ENCODE measurements at regions not wholly inside any gene's neighbourhood (a gene's known extent, or its start where the extent isn't known, plus 50 kb on each side); places are given as distances from the start of the nearest gene placed in this dataset.
A peak's percentile ranks its signal among the peaks of the same experiment; 100 is the strongest.

GRCh38 chr5:124936626-124936933, 190.1 kb upstream of the ZNF608 start (continued):
- TF ChIP-seq BCLAF1 (IDR thresholded peaks at IDR 0.05) (no peak), TAF1 (IDR thresholded peaks at IDR 0.05; ENCODE audit: borderline replicate concordance, low read depth, low read length) (no peak), CHD1 (IDR thresholded peaks at IDR 0.05; ENCODE audit: low read depth, low read length) (no peak), IKZF2 (IDR thresholded peaks at IDR 0.05) (no peak; a peak in 1 of 4 replicates), ZBTB4 (CRISPR knock-in tag; IDR thresholded peaks at IDR 0.05) (no peak), ZNF24 (IDR thresholded peaks at IDR 0.05) (no peak), HDAC2 (IDR thresholded peaks at IDR 0.05) (no peak), DPF2 (IDR thresholded peaks at IDR 0.05) (0 out of 2 replicates have a peak, but pooled peaks have one; percentile 47), NR2C2 (IDR thresholded peaks at IDR 0.05; ENCODE audit: borderline replicate concordance, control insufficient read depth, insufficient read length, low read depth) (no peak), HSF1 (IDR thresholded peaks at IDR 0.05; ENCODE audit: low read depth, low read length) (no peak), BRCA1 (IDR thresholded peaks at IDR 0.05; ENCODE audit: low read depth, low read length) (no peak), ATF3 (IDR thresholded peaks at IDR 0.05; ENCODE audit: borderline replicate concordance, extremely low read depth, low read depth, low read length) (no peak), SIN3A (IDR thresholded peaks at IDR 0.05; ENCODE audit: low read depth, low read length) (no peak), KAT2A (conservative IDR thresholded peaks at IDR 0.05; ENCODE audit: control insufficient read depth, low read depth, low read length) (no peak), SUPT20H (IDR thresholded peaks at IDR 0.05; ENCODE audit: borderline replicate concordance, control insufficient read depth, low read depth, low read length) (no peak)

Data from GM12878 (cell line).